GM12865 (cell line): ENCODE measurements at regions not wholly inside any gene's neighbourhood (a gene's known extent, or its start where the extent isn't known, plus 50 kb on each side); places are given as distances from the start of the nearest gene placed in this dataset.

Experiments
- DNase-seq: peaks from one replicate; pipeline ENCODE4 v3.0.0; 2010; ENCODE audit warnings: low read depth
- H3K4me3 ChIP-seq: 2 replicates; pipeline ENCODE4 v1.5.1; 2011; ENCODE audit warnings: mild to moderate bottlenecking, low read depth, low read length, control low read depth
- TF ChIP-seq, protein P1 (sequence below): IDR thresholded peaks from 2 replicates; pipeline ENCODE4 v1.5.1; 2011; ENCODE audit warnings: low read length, control low read depth, low read depth, inconsistent platforms; ENCODE audit not compliant: insufficient read depth; ENCODE audit errors: missing control alignments

GRCh38 chr2:145729481-145729880 is 1209.6 kb upstream of the ZEB2 start:
- no peak overlapping the region for H3K4me3 ChIP-seq
- TF ChIP-seq, protein P1, sequence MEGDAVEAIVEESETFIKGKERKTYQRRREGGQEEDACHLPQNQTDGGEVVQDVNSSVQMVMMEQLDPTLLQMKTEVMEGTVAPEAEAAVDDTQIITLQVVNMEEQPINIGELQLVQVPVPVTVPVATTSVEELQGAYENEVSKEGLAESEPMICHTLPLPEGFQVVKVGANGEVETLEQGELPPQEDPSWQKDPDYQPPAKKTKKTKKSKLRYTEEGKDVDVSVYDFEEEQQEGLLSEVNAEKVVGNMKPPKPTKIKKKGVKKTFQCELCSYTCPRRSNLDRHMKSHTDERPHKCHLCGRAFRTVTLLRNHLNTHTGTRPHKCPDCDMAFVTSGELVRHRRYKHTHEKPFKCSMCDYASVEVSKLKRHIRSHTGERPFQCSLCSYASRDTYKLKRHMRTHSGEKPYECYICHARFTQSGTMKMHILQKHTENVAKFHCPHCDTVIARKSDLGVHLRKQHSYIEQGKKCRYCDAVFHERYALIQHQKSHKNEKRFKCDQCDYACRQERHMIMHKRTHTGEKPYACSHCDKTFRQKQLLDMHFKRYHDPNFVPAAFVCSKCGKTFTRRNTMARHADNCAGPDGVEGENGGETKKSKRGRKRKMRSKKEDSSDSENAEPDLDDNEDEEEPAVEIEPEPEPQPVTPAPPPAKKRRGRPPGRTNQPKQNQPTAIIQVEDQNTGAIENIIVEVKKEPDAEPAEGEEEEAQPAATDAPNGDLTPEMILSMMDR, result no peak
- no peak for DNase-seq

GRCh38 chr2:145728511-145728910 is 1208.6 kb upstream of the ZEB2 start:
- TF ChIP-seq, protein P1, result no peak
- DNase-seq, result no peak
- no peak overlapping the region for H3K4me3 ChIP-seq

- H3K4me3 ChIP-seq, result no peak overlapping the region
- TF ChIP-seq, protein P1, result no peak
- DNase-seq, result no peak
Measured at GRCh38 chr2:145725876-145726275, 1206.0 kb upstream of the ZEB2 start.

- TF ChIP-seq, protein P1, result no peak
- no peak for DNase-seq
- H3K4me3 ChIP-seq, result no peak overlapping the region
Measured at GRCh38 chr2:145724311-145724898, 1204.5 kb upstream of the ZEB2 start.

DNA sequence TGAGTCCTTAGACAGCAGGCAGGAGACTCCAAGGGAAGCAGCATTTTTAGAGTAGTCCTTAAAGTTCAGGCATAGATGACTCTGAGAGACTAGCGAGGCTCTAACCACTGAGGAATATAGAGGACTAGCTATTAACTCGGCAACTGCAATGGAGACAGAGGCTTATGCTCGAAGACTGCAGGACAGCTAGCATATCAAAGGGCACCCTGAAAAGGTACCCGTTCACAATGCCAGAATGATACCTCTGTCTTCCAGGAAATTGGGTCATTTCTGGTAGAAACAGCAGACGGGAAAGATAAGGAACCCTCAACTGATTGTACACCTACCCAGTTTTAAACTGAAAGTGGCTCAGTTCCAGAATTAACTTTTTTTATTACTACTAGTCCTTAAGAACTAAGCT is 1204.0 kb upstream of the ZEB2 start:
- no peak for DNase-seq
- no peak overlapping the region for H3K4me3 ChIP-seq
- TF ChIP-seq, protein P1, result no peak

DNA sequence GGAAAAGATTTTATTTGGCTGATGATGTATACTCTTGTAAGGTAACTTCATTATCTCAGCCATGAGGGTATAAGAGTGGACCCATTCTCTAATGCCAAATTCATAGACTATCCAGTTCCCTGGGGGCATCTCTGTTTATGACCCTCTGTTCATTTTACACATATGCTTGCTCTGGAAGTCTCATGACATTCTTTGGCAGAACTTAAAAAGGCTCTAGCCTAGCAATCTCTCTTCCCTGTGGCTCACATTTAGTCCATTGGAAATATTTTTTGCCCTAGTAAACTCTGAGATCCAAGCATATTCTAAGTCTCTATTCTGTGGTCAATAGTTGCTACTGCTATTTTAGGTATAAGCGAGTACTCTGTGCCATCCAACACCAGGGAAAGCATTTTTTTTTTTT is 1201.8 kb upstream of the ZEB2 start:
- no peak overlapping the region for H3K4me3 ChIP-seq
- TF ChIP-seq, protein P1, result no peak
- DNase-seq, result no peak

DNA sequence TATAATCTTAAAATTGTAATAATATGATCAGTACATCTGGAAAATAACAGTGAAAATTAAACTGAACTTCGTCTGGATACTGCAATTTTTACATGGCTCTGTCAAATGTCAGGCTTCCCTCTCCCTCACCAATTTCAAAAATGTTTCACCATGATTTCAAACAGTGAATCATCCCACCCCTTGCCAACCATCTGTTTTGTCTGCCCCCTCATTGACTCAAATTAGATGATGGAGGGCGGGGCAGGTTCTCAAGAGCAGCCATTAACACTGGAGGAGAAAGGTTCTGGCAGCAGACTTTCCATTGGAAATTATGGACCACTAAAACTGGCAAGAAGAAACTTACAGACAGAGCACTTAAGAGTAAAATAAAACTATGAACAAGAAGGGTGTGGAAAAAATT is 1195.7 kb upstream of the ZEB2 start:
- TF ChIP-seq, protein P1, result no peak
- H3K4me3 ChIP-seq, result no peak overlapping the region
- no peak for DNase-seq
